H1 (cell line): ENCODE measurements at regions not wholly inside any gene's neighbourhood (a gene's known extent, or its start where the extent isn't known, plus 50 kb on each side); places are given as distances from the start of the nearest gene placed in this dataset.

Experiments
- CTCF ChIA-PET: fragments of 300-600 bp; sonication (Branson Sonifier 250); formaldehyde crosslinking; loops from one replicate; lab custom pipeline; 2021; ENCODE audit not compliant: partially characterized antibody; lab: Charles Lee
- POLR2A ChIA-PET: fragments of 300-600 bp; sonication (Branson Sonifier 250); formaldehyde crosslinking; loops from one replicate; lab custom pipeline; 2021; ENCODE audit warnings: inconsistent platforms; ENCODE audit not compliant: partially characterized antibody; lab: Charles Lee
- DNase-seq, 2 experiments: peaks; one replicate each; pipeline versions ENCODE4 v3.0.0 to v3.0.0-alpha.2; 2010 to 2022; ENCODE audit warnings: low spot score in 2 of 2, low read depth in 1 of 2, mixed read lengths in 1 of 2
- FAIRE-seq: peaks from 2 replicates; lab custom pipeline; 2011; peaks lifted over from hg19 to GRCh38; lab: Jason Lieb, UNC
- H2AFZ ChIP-seq: 2 replicates; pipeline ENCODE4 v1.8.1; 2012; ENCODE audit warnings: low read length, inconsistent platforms
- H2AK5ac ChIP-seq: 2 replicates; pipeline ENCODE4 v1.6.1; 2013; ENCODE audit warnings: low read depth, low read length
- H2BK120ac ChIP-seq: replicated peaks from 2 replicates; pipeline ENCODE3; 2013; ENCODE audit warnings: low read depth, low read length, inconsistent platforms
- H2BK12ac ChIP-seq: 2 replicates; pipeline ENCODE4 v1.6.1; 2013; ENCODE audit warnings: low read depth, low read length
- H2BK15ac ChIP-seq: 2 replicates; pipeline ENCODE4 v1.6.1; 2013; ENCODE audit warnings: low read length
- H2BK20ac ChIP-seq: 2 replicates; pipeline ENCODE4 v1.6.1; 2013; ENCODE audit warnings: low read length
- H2BK5ac ChIP-seq: 2 replicates; pipeline ENCODE4 v1.6.1; 2013; ENCODE audit warnings: low read depth, low read length
- H3K14ac ChIP-seq: 2 replicates; pipeline ENCODE4 v1.6.1; 2013; ENCODE audit warnings: inconsistent platforms; ENCODE audit not compliant: insufficient read length
- H3K18ac ChIP-seq: 2 replicates; pipeline ENCODE4 v1.6.1; 2013; ENCODE audit warnings: low read length; ENCODE audit errors: extremely low read depth
- H3K23ac ChIP-seq: 2 replicates; pipeline ENCODE4 v1.6.1; 2013; ENCODE audit warnings: inconsistent platforms; ENCODE audit not compliant: insufficient read length
- H3K23me2 ChIP-seq: 2 replicates; pipeline ENCODE4 v1.6.1; 2013; ENCODE audit warnings: low read depth, low read length
- H3K27ac ChIP-seq: 2 replicates; pipeline ENCODE4 v1.6.1; 2011; ENCODE audit warnings: low read depth, low read length, inconsistent platforms
- H3K27me3 ChIP-seq, 4 experiments: replicated peaks in 1 of 4; 1 replicate in 1 of 4; 2 replicates in 3 of 4; pipeline versions ENCODE4 v1.6.1 to v1.8.1; 2011 to 2013; ENCODE audit warnings: low read length in 3 of 4, mild to moderate bottlenecking in 3 of 4, inconsistent platforms in 2 of 4, mixed read lengths in 2 of 4, moderate library complexity in 1 of 4; ENCODE audit not compliant: control insufficient read depth in 3 of 4, insufficient read depth in 3 of 4; ENCODE audit errors: extremely low read depth in 1 of 4
- H3K36me3 ChIP-seq, 4 experiments: 2 replicates each; pipeline versions ENCODE4 v1.6.1 to v1.8.1; 2011 to 2013; ENCODE audit warnings: mild to moderate bottlenecking in 4 of 4, low read length in 3 of 4, moderate library complexity in 2 of 4, control low read depth in 1 of 4, inconsistent platforms in 1 of 4; ENCODE audit not compliant: insufficient read depth in 4 of 4, control insufficient read depth in 2 of 4
- H3K4ac ChIP-seq: replicated peaks from 2 replicates; pipeline ENCODE3; 2013; ENCODE audit warnings: low read length, low read depth, mixed read lengths, inconsistent platforms; ENCODE audit not compliant: insufficient read length
- H3K4me1 ChIP-seq, 4 experiments: replicated peaks in 1 of 4; 1 replicate in 1 of 4; 2 replicates in 3 of 4; pipeline versions ENCODE4 v1.6.1 to v1.8.1; 2011 to 2013; ENCODE audit warnings: low read length in 3 of 4, inconsistent platforms in 2 of 4, mixed read lengths in 1 of 4; ENCODE audit not compliant: insufficient read depth in 4 of 4, control insufficient read depth in 3 of 4
- H3K4me2 ChIP-seq, 2 experiments: 2 replicates each; pipeline versions ENCODE4 v1.6.1 to v1.8.1; 2011 to 2013; ENCODE audit warnings: low read depth in 2 of 2, low read length in 2 of 2, control low read depth in 1 of 2, inconsistent platforms in 1 of 2, mild to moderate bottlenecking in 1 of 2; ENCODE audit not compliant: insufficient read depth in 1 of 2
- H3K4me3 ChIP-seq, 4 experiments: fragments of 200-600, 300-600 bp in 1 of 4; sonication (generic), shearing (Covaris generic), sonication (Bioruptor Twin) in 1 of 4; 2 replicates each; pipeline versions ENCODE4 v1.5.1 to v1.8.1; 2011 to 2016; ENCODE audit warnings: low read length in 4 of 4, low read depth in 3 of 4, control low read depth in 2 of 4, inconsistent platforms in 2 of 4, mild to moderate bottlenecking in 2 of 4, mixed read lengths in 1 of 4, moderate library complexity in 1 of 4; ENCODE audit not compliant: insufficient read depth in 2 of 4; ENCODE audit errors: extremely low read depth in 1 of 4
- H3K56ac ChIP-seq: replicated peaks from 2 replicates; pipeline ENCODE3; 2013; ENCODE audit warnings: low read depth, mild to moderate bottlenecking, mixed read lengths, low read length, inconsistent platforms; ENCODE audit not compliant: insufficient read length
- H3K79me1 ChIP-seq: 2 replicates; pipeline ENCODE4 v1.6.1; 2013; ENCODE audit warnings: low read depth, low read length, control low read depth
- H3K79me2 ChIP-seq, 2 experiments: 2 replicates each; pipeline versions ENCODE4 v1.6.1 to v1.8.1; 2012 to 2013; ENCODE audit warnings: low read length in 2 of 2, mild to moderate bottlenecking in 2 of 2, inconsistent platforms in 1 of 2; ENCODE audit not compliant: insufficient read depth in 2 of 2, control insufficient read depth in 1 of 2
- H3K9ac ChIP-seq, 4 experiments: replicated peaks in 1 of 4; 1 replicate in 1 of 4; 2 replicates in 3 of 4; pipeline versions ENCODE4 v1.6.1 to v1.8.1; 2011 to 2013; ENCODE audit warnings: low read depth in 3 of 4, low read length in 3 of 4, control low read depth in 2 of 4, mild to moderate bottlenecking in 2 of 4, moderate library complexity in 2 of 4, inconsistent platforms in 1 of 4; ENCODE audit errors: extremely low read depth in 1 of 4
- H3K9me3 ChIP-seq, 2 experiments: 2 replicates each; pipeline versions ENCODE4 v1.6.1 to v1.8.1; 2012 to 2013; ENCODE audit warnings: mild to moderate bottlenecking in 2 of 2, moderate library complexity in 2 of 2, control low read depth in 1 of 2, inconsistent platforms in 1 of 2, low read depth in 1 of 2, low read length in 1 of 2, mixed read lengths in 1 of 2; ENCODE audit not compliant: insufficient read depth in 2 of 2
- H4K20me1 ChIP-seq, 2 experiments: replicated peaks in 1 of 2; 2 replicates each; pipeline versions ENCODE3 to v1.8.1; 2011 to 2013; ENCODE audit warnings: inconsistent platforms in 2 of 2, low read length in 2 of 2, mild to moderate bottlenecking in 1 of 2; ENCODE audit not compliant: insufficient read depth in 2 of 2, control insufficient read depth in 1 of 2
- H4K5ac ChIP-seq: 2 replicates; pipeline ENCODE4 v1.6.1; 2013; ENCODE audit warnings: low read length, low read depth, mixed read lengths, inconsistent platforms; ENCODE audit not compliant: insufficient read length
- H4K8ac ChIP-seq: 2 replicates; pipeline ENCODE4 v1.8.0; 2013; ENCODE audit warnings: mild to moderate bottlenecking, moderate library complexity, low read length, inconsistent platforms; ENCODE audit not compliant: insufficient read depth; ENCODE audit errors: extremely low read depth
- H4K91ac ChIP-seq: replicated peaks from 2 replicates; pipeline ENCODE3; 2013; ENCODE audit warnings: low read length, mixed read lengths, inconsistent platforms; ENCODE audit not compliant: insufficient read length
- CHD1 ChIP-seq: IDR thresholded peaks from 2 replicates; pipeline ENCODE4 v1.6.1; 2012; ENCODE audit warnings: low read depth, low read length, improper control_type of control experiment
- CTBP2 ChIP-seq: IDR thresholded peaks from 2 replicates; pipeline ENCODE4 v1.7.0; 2011; ENCODE audit warnings: borderline replicate concordance, mild to moderate bottlenecking, moderate library complexity, mixed read lengths, low read length; ENCODE audit not compliant: insufficient read depth, insufficient read length
- GABPA ChIP-seq: IDR thresholded peaks from 2 replicates; pipeline ENCODE4 v1.6.1; 2011; ENCODE audit warnings: mild to moderate bottlenecking, low read length, moderate library complexity, borderline replicate concordance; ENCODE audit not compliant: insufficient read depth
- MAFK ChIP-seq: IDR thresholded peaks from 2 replicates; pipeline ENCODE4 v1.6.1; 2012; ENCODE audit warnings: low read depth, mild to moderate bottlenecking, improper control_type of control experiment, low read length
- SIRT6 ChIP-seq: IDR thresholded peaks from one replicate; pipeline ENCODE4 v1.7.1; 2012; ENCODE audit warnings: low read length, inconsistent platforms
- TBP ChIP-seq: IDR thresholded peaks from 2 replicates; pipeline ENCODE4 v1.6.1; 2011; ENCODE audit warnings: low read depth, low read length, improper control_type of control experiment
- ZNF274 ChIP-seq: IDR thresholded peaks from 2 replicates; pipeline ENCODE4 v1.7.0; 2012; ENCODE audit warnings: low read length, borderline replicate concordance; ENCODE audit errors: extremely low read depth
- WGBS, 2 experiments: shearing (Covaris generic) in 1 of 2; methylation state at CpG; one replicate each; pipeline versions ENCODE4 v1.1.6 to v1.1.7; 2013 to 2015; ENCODE audit warnings: low lambda C conversion rate in 2 of 2, mixed read lengths in 2 of 2, inconsistent platforms in 1 of 2, low coverage in 1 of 2, missing lambda C conversion rate in 1 of 2; ENCODE audit not compliant: insufficient replicate concordance in 2 of 2, insufficient coverage in 1 of 2, insufficient read length in 1 of 2; ENCODE audit errors: extremely low coverage in 1 of 2, missing lambda C conversion rate in 1 of 2; 5-methylcytosine and 5-hydroxymethylcytosine counted together

GRCh38 chr7:137127058-137127457 is 216.5 kb downstream of the PTN start:
- no peak overlapping the region for H2AFZ ChIP-seq
- H2BK20ac ChIP-seq, result no peak overlapping the region
- no peak overlapping the region for H4K5ac ChIP-seq
- TF ChIP-seq CTBP2 (no peak), CHD1 (no peak), ZNF274 (no peak), TBP (no peak), MAFK (no peak), GABPA (no peak), SIRT6 (no peak)
- H3K9ac ChIP-seq, result no peak overlapping the region
- no peak overlapping the region for H3K4ac ChIP-seq
- H3K27ac ChIP-seq, result no peak overlapping the region
- no peaks in the 10 kb centered on the region for H4K20me1 ChIP-seq
- H3K36me3 ChIP-seq, result no peaks in the 10 kb centered on the region
- H3K23me2 ChIP-seq, result no peaks in the 10 kb centered on the region
- H3K23ac ChIP-seq, result no peak overlapping the region
- no peaks in the 10 kb centered on the region for H3K4me1 ChIP-seq
- no peak overlapping the region for H3K4me3 ChIP-seq
- H3K4me2 ChIP-seq, result no peak overlapping the region
- no peaks in the 10 kb centered on the region for H3K79me1 ChIP-seq
- H4K91ac ChIP-seq, result no peak overlapping the region
- no peaks in the 10 kb centered on the region for H3K79me2 ChIP-seq
- H3K18ac ChIP-seq, result no peak overlapping the region
- no peak overlapping the region for H2AK5ac ChIP-seq
- H2BK120ac ChIP-seq, result no peak overlapping the region
- ChIA-PET POLR2A (no interaction called here), CTCF (interaction anchor here (0.5 to 0.9 kb wide), 2 partner anchors 328 to 509 kb away, joined by 3 read pairs; no protein-coding TSS in a partner anchor)
- DNase-seq (no peak), FAIRE-seq (no peak)
- H2BK15ac ChIP-seq, result no peak overlapping the region
- H3K14ac ChIP-seq, result no peak overlapping the region
- H2BK12ac ChIP-seq, result no peak overlapping the region
- no peaks in the 10 kb centered on the region for H3K27me3 ChIP-seq
- no peaks in the 10 kb centered on the region for H3K9me3 ChIP-seq
- H3K56ac ChIP-seq, result no peak overlapping the region
- no peak overlapping the region for H4K8ac ChIP-seq
- H2BK5ac ChIP-seq, result no peak overlapping the region
- WGBS, 2 experiments, result 13% methylated on average over 1 of the region's 1 CpG; no CpG with 5 or more reads in 1 of the 2 experiments
